Spinal cord (tissue), 9 donors: ENCODE measurements at regions not wholly inside any gene's neighbourhood (a gene's known extent, or its start where the extent isn't known, plus 50 kb on each side); places are given as distances from the start of the nearest gene placed in this dataset.
"Not testable (repeated sequence)": the region's sequence is repeated elsewhere in the genome, so short reads cannot be mapped to it uniquely, and the experiment has no call there.

Source experiments
- DNase-seq, 6 donors: peaks; one replicate each; pipeline versions ENCODE4 v3.0.0 to v3.0.0-alpha.2; 2013 to 2015; ENCODE audit warnings: low spot score in 6 of 6, low read depth in 4 of 6
- H3K27ac ChIP-seq: one replicate; pipeline ENCODE4 v1.5.1; 2013; ENCODE audit warnings: low read depth, low read length, control low read depth
- H3K27me3 ChIP-seq: one replicate; pipeline ENCODE4 v1.6.1; 2013; ENCODE audit warnings: low read length; ENCODE audit not compliant: control insufficient read depth, insufficient read depth
- H3K36me3 ChIP-seq: one replicate; pipeline ENCODE4 v1.6.1; 2013; ENCODE audit warnings: low read length; ENCODE audit not compliant: control insufficient read depth, insufficient read depth
- H3K4me1 ChIP-seq: one replicate; pipeline ENCODE4 v1.6.1; 2013; ENCODE audit warnings: low read length; ENCODE audit not compliant: control insufficient read depth, insufficient read depth
- H3K4me3 ChIP-seq: one replicate; pipeline ENCODE4 v1.5.1; 2013; ENCODE audit warnings: low read depth, low read length, control low read depth
- H3K9me3 ChIP-seq: one replicate; pipeline ENCODE4 v1.6.1; 2013; ENCODE audit warnings: low read length; ENCODE audit not compliant: control insufficient read depth, insufficient read depth
- WGBS: methylation state at CpG from one replicate; pipeline ENCODE4 v1.1.5; 2013; ENCODE audit warnings: missing lambda C conversion rate; ENCODE audit not compliant: insufficient coverage; 5-methylcytosine and 5-hydroxymethylcytosine counted together
- donor health status: healthy.

DNA sequence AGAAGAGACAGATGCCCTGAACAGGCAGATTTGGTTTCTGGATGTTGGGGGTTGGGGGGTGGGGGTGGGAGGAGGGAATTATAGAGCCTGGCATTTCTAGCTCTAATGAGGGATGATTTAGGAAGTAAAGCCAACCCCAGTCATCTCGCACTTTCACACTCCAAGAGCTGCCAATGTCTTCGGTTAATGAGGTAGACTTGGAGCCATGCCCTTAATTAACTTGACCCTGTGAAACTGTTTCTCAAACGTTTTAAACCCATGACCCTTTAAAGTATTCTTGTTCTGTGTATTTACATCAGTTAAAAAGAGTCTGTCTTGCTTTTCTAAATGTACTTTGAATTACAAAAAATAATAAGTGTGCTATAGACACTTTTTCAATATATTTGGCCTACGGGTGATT is 466.9 kb downstream of the FAT4 start:
- WGBS, result no CpG with 5 or more reads among the region's 4 CpGs
- Histone ChIP-seq H3K27ac (no peak overlapping the region), H3K27me3 (no peaks in the 10 kb centered on the region), H3K4me1 (no peaks in the 10 kb centered on the region), H3K9me3 (no peaks in the 10 kb centered on the region), H3K36me3 (no peaks in the 10 kb centered on the region), H3K4me3 (no peak overlapping the region)
- peak in 1 of 6 donors; percentile 71 for DNase-seq

DNA sequence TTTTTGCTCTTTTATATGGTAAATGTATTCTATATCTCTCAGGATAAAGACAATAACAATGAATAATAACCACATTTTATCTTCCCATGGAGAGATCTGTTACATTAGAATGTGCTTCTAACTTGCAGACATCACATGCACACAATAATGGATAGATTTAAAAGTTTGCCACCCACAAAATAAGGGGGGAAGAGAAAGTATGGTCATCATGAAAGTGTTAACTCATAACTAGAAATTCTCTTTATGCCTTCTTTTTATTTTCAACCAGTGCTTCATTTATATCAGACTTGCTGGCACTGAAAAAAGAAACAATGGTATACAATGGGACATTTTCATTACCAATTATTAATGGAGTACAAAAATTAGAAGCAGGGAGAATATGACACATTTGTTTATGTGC is 470.0 kb downstream of the FAT4 start:
- no peaks in the 10 kb centered on the region for H3K9me3 ChIP-seq
- H3K27ac ChIP-seq, result no peak overlapping the region
- no peaks in the 10 kb centered on the region for H3K36me3 ChIP-seq
- no peaks in the 10 kb centered on the region for H3K4me1 ChIP-seq
- DNase-seq, result no peak
- no peaks in the 10 kb centered on the region for H3K27me3 ChIP-seq
- no peak overlapping the region for H3K4me3 ChIP-seq

DNA sequence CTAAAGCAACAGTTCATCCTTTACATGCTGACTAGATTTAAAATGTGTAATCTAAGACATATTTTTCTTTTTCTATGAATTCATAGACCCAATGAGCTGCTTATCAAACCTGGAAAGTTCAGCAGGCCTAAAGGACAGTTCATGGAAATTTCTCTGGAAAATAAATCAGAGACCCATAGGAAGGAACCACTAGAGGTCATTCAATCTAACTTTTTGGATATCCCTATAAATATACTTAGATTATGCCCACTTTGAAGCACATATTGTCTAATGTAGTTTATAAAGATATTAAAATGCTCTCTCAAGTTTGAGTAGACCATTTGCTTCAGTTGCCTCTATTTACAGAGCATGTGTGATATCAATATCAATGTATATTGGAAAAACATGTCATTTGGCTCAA is 473.0 kb downstream of the FAT4 start:
- H3K9me3 ChIP-seq, result no peaks in the 10 kb centered on the region
- H3K4me3 ChIP-seq, result no peak overlapping the region
- H3K27me3 ChIP-seq, result no peaks in the 10 kb centered on the region
- no peaks in the 10 kb centered on the region for H3K4me1 ChIP-seq
- no peak for DNase-seq
- H3K36me3 ChIP-seq, result no peaks in the 10 kb centered on the region
- no peak overlapping the region for H3K27ac ChIP-seq

DNA sequence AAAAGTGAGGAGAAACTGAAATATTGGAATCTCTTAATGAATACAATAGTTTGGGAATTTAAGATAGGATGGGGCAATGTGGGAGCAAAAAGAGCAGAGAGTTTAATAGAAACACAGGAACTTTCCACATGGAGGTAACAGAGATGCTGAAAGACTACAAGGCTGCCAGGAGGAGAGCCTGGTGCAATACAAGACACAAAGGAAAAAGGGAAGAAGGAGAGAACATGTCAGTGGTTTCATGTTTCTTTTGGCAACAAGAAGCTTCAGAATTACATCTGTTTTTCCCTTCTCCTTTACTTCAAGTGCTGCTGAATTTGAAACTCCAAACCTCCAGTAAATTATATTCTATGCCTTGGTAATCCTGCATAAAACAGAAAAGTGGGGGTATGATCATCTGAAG is 474.3 kb downstream of the FAT4 start:
- H3K4me1 ChIP-seq, result no peaks in the 10 kb centered on the region
- no peak for DNase-seq
- no peaks in the 10 kb centered on the region for H3K27me3 ChIP-seq
- H3K36me3 ChIP-seq, result no peaks in the 10 kb centered on the region
- no peaks in the 10 kb centered on the region for H3K9me3 ChIP-seq
- H3K27ac ChIP-seq, result no peak overlapping the region
- H3K4me3 ChIP-seq, result no peak overlapping the region

DNA sequence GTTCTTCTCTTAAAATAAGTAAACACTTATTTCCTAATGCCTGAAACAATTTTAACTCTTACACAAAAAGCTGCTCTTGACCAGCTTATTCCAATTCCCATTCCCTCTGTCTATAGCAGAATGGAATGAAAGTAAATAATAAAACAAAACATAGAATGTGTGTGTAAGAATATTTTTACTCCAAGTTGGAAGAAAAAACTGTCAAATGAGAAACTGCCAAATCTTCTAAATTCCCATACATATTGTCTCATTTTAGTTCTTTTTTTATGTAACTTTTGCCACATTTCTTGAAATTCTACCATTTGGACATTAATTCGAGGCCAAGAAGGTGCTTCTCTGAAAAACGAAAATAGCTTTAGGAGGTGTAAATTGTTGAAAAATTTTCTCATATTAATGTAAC is 477.1 kb downstream of the FAT4 start:
- peak in 1 of 6 donors; percentile 58 for DNase-seq
- H3K4me3 ChIP-seq, result no peak overlapping the region
- no peaks in the 10 kb centered on the region for H3K4me1 ChIP-seq
- WGBS, result no CpG with 5 or more reads among the region's 2 CpGs
- no peaks in the 10 kb centered on the region for H3K9me3 ChIP-seq
- no peak overlapping the region for H3K27ac ChIP-seq
- no peaks in the 10 kb centered on the region for H3K36me3 ChIP-seq
- no peaks in the 10 kb centered on the region for H3K27me3 ChIP-seq

DNA sequence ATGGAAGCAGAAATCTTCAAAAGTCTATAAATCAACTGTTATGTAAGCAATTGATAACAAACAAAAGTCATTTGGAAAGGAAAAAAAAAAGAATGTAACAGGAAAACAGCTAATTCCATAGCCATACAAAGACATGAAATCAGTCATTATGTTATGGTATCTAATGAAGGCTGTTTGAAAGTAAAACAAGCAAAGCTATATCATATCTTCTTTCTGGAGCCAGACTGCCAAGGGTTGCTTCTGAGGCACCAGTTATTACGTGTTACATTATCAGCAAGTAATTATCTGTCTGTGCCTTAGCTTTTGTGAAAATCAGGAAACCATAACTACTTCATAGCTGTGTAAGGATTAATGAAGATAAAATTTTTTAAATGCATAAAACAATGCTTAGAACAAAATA is 480.2 kb downstream of the FAT4 start:
- DNase-seq, result no peak
- Histone ChIP-seq H3K9me3 (no peaks in the 10 kb centered on the region), H3K27me3 (no peaks in the 10 kb centered on the region), H3K36me3 (no peaks in the 10 kb centered on the region), H3K4me3 (no peak overlapping the region), H3K27ac (no peak overlapping the region), H3K4me1 (no peaks in the 10 kb centered on the region)
- WGBS, result no CpG with 5 or more reads among the region's 1 CpG

DNA sequence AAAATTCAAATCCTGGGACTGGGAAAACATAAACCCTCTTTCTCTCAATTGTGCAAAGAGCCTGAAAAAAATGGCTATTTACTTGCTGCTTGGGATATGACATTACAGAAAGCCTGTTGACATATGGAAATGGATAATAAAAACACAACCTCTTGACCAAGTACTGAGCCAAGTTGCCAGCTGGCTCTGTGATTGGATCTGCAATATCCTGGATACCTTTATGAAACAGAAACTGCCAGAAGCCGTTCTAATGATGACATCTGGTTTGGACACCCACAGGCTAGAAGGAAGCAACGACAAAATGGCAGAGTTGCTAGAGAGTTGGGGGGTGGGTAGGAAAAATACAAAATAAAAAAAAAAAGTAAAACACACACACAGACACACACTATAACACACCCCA is 481.4 kb downstream of the FAT4 start:
- Histone ChIP-seq H3K4me3 (no peak overlapping the region), H3K27ac (no peak overlapping the region), H3K9me3 (no peaks in the 10 kb centered on the region), H3K4me1 (no peaks in the 10 kb centered on the region), H3K27me3 (no peaks in the 10 kb centered on the region), H3K36me3 (no peaks in the 10 kb centered on the region)
- WGBS, result no CpG with 5 or more reads among the region's 2 CpGs
- no peak for DNase-seq

DNA sequence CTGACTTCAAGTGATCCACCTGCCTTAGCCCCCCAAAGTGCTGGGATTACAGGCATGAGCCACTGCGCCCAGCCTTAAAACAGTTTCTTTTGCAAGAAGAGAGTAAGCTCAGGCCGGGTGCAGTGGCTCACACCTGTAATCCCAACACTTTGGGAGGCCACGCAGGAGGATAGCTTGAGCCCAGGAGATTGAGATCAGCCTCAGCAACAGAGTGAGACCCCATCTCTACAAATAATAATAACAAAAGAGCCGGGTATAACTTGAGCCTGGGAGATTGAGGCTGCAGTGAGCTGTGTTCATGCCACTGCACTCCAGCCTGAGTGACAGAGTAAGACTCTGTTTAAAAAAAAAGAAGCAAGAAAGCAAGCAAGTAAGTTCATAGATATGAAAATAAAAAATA is 482.9 kb downstream of the FAT4 start:
- WGBS, result 100% methylated on average over 1 of the region's 4 CpGs
- not testable (repeated sequence) for H3K27me3 ChIP-seq, H3K4me3 ChIP-seq, H3K36me3 ChIP-seq, H3K27ac ChIP-seq, H3K9me3 ChIP-seq, H3K4me1 ChIP-seq, DNase-seq

DNA sequence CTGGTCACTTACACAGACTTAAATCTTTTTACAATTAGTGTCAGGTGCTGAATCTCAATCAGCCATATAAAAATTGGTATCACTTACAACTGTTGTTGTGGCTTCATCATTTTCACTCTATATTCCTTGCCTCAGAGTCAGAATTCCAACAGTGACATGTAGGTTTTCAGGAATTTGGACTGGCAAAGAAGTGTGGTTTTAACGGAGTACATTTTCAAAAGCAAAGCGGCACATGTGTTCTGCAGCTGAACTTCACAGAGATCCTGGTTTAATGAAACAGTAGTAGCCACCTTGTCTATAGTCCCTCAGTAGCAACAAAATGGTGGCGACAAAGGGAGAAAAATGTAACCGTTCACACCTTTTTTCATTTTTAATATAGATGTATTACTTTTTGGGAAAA is 486.6 kb downstream of the FAT4 start:
- DNase-seq, result no peak
- Histone ChIP-seq H3K4me3 (no peak overlapping the region), H3K9me3 (no peaks in the 10 kb centered on the region), H3K27ac (no peak overlapping the region), H3K4me1 (no peaks in the 10 kb centered on the region), H3K36me3 (no peaks in the 10 kb centered on the region), H3K27me3 (no peaks in the 10 kb centered on the region)
- no CpG with 5 or more reads among the region's 4 CpGs for WGBS

DNA sequence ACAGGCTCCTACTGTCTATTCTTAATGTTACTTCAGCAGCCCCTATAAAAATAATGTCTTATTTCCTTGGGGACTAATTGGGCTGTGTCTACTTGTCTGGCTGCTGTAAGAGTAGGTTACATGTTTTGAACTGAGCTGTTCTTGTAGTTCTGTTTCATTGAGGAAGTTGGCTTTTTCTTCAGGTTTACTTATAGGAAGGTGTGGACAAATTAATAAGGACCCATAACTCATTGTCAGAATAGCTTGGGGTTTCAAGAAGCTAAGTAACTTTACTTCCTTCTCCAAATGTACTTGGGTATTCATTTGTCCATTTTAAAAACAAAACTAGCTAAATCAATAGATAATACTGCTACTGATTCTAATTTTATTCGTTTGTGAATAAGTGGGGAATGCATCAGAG is 487.2 kb downstream of the FAT4 start:
- no peak for DNase-seq
- H3K27me3 ChIP-seq, result no peaks in the 10 kb centered on the region

DNA sequence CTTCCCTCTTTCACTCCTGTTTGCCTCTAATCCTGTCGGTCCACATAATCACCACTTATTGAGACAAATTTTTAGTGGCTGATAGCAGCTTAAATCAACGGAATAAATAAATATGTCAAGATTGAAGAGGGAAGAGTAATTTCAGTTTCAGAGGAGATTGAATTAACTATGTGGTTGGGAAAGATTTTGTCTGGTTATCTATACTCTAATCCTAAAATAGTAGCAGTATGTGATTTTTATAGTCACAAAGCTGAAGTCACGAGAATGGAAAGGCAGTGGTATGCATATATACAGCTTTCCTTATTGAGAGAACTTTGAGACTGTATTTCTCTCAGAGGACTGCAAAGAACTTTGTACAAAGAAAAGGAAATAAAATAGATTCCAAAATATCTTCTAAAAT is 493.3 kb downstream of the FAT4 start:
- H3K4me1 ChIP-seq, result no peaks in the 10 kb centered on the region
- no peaks in the 10 kb centered on the region for H3K36me3 ChIP-seq
- H3K9me3 ChIP-seq, result no peaks in the 10 kb centered on the region
- DNase-seq, result peak in 1 of 6 donors; percentile 17
- H3K27me3 ChIP-seq, result no peaks in the 10 kb centered on the region
- H3K27ac ChIP-seq, result no peak overlapping the region
- H3K4me3 ChIP-seq, result no peak overlapping the region
- whole genome bisulfite sequencing, result no CpG with 5 or more reads among the region's 3 CpGs

More for the DNA sequence above, 487.2 kb downstream of the FAT4 start:
- WGBS, result no CpG with 5 or more reads among the region's 1 CpG
- H3K4me1 ChIP-seq, result no peaks in the 10 kb centered on the region
- no peaks in the 10 kb centered on the region for H3K9me3 ChIP-seq
- H3K27ac ChIP-seq, result no peak overlapping the region
- no peak overlapping the region for H3K4me3 ChIP-seq
- H3K36me3 ChIP-seq, result no peaks in the 10 kb centered on the region
